ENCODE measurements at regions not wholly inside any gene's neighbourhood (a gene's known extent, or its start where the extent isn't known, plus 50 kb on each side); places are given as distances from the start of the nearest gene placed in this dataset.

- no peak overlapping the region for H3K9ac ChIP-seq (ENCODE audit: low read length)
- H3K9me3 ChIP-seq (ENCODE audit: control insufficient read depth, low read length) = no peaks in the 10 kb centered on the region
- no peak overlapping the region for H3K4me3 ChIP-seq (ENCODE audit: low read length)
- H3K4me1 ChIP-seq (ENCODE audit: control insufficient read depth, insufficient read depth, low read length) = no peaks in the 10 kb centered on the region
- no peaks in the 10 kb centered on the region for H3K36me3 ChIP-seq (ENCODE audit: control insufficient read depth, insufficient read depth, low read length)
- H3K27me3 ChIP-seq (ENCODE audit: control insufficient read depth, insufficient read depth, low read length) = no peaks in the 10 kb centered on the region
Measured at GRCh38 chr10:108523016-108523800, 1358.7 kb upstream of the SORCS1 start.

- H3K4me1 ChIP-seq (ENCODE audit: control insufficient read depth, insufficient read depth, low read length) = no peaks in the 10 kb centered on the region
- H3K4me3 ChIP-seq (ENCODE audit: low read length) = no peak overlapping the region
- no peaks in the 10 kb centered on the region for H3K9me3 ChIP-seq (ENCODE audit: control insufficient read depth, low read length)
- no peak overlapping the region for H3K9ac ChIP-seq (ENCODE audit: low read length)
- H3K27me3 ChIP-seq (ENCODE audit: control insufficient read depth, insufficient read depth, low read length) = no peaks in the 10 kb centered on the region
- no peaks in the 10 kb centered on the region for H3K36me3 ChIP-seq (ENCODE audit: control insufficient read depth, insufficient read depth, low read length)
Measured at GRCh38 chr10:108521827-108522492, 1357.5 kb upstream of the SORCS1 start.

DNA sequence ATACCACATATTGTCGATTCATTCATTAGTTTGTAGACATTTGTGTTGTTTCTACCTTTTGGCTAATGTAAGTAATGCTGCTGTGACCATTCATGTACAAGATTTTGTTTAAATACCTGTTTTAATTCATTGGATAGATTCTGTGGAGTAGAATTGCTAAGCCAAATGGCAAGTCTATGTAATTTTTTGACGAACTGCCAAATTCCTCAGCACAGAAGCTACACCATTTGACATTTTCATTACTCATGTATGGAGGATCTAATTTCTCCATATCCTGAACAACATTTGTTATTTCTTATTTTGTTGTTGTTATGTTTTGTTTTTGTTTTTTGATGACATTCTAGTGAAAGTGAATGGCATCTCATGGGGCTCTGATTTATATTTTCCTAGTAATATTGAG, 1351.3 kb upstream of the SORCS1 start:
- H3K36me3 ChIP-seq (ENCODE audit: control insufficient read depth, insufficient read depth, low read length) = no peaks in the 10 kb centered on the region
- no peaks in the 10 kb centered on the region for H3K9me3 ChIP-seq (ENCODE audit: control insufficient read depth, low read length)
- H3K4me3 ChIP-seq (ENCODE audit: low read length) = no peak overlapping the region
- H3K9ac ChIP-seq (ENCODE audit: low read length) = no peak overlapping the region
- H3K4me1 ChIP-seq (ENCODE audit: control insufficient read depth, insufficient read depth, low read length) = no peaks in the 10 kb centered on the region
- H3K27me3 ChIP-seq (ENCODE audit: control insufficient read depth, insufficient read depth, low read length) = no peaks in the 10 kb centered on the region

- no peak overlapping the region for H3K9ac ChIP-seq (ENCODE audit: low read length)
- H3K9me3 ChIP-seq (ENCODE audit: control insufficient read depth, low read length) = no peaks in the 10 kb centered on the region
- H3K27me3 ChIP-seq (ENCODE audit: control insufficient read depth, insufficient read depth, low read length) = no peaks in the 10 kb centered on the region
- no peaks in the 10 kb centered on the region for H3K36me3 ChIP-seq (ENCODE audit: control insufficient read depth, insufficient read depth, low read length)
- no peaks in the 10 kb centered on the region for H3K4me1 ChIP-seq (ENCODE audit: control insufficient read depth, insufficient read depth, low read length)
- no peak overlapping the region for H3K4me3 ChIP-seq (ENCODE audit: low read length)
Measured at GRCh38 chr10:108500396-108500795, 1335.9 kb upstream of the SORCS1 start.

- H3K9ac ChIP-seq (ENCODE audit: low read length) = no peak overlapping the region
- no peaks in the 10 kb centered on the region for H3K36me3 ChIP-seq (ENCODE audit: control insufficient read depth, insufficient read depth, low read length)
- no peak overlapping the region for H3K4me3 ChIP-seq (ENCODE audit: low read length)
- no peaks in the 10 kb centered on the region for H3K9me3 ChIP-seq (ENCODE audit: control insufficient read depth, low read length)
- no peaks in the 10 kb centered on the region for H3K27me3 ChIP-seq (ENCODE audit: control insufficient read depth, insufficient read depth, low read length)
- no peaks in the 10 kb centered on the region for H3K4me1 ChIP-seq (ENCODE audit: control insufficient read depth, insufficient read depth, low read length)
Measured at GRCh38 chr10:108496106-108496505, 1331.6 kb upstream of the SORCS1 start.

DNA sequence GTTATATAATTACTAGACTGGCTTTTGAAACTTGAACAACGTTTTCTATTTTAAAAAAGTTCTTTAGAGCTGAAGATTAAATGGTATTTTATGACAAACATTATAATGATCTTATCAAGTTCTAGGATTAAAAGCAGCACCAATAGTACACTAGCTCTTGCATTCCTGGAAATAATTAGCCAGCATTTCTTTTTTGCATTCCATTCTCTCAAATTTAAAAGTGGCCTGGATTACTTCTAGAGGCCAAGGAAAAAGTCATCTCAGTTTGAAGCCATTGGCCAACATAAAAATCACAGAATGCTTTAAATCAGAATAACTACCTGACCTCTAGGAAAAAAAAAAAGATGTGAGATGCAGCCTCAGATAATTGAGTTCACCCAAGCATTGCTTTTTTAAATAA, 1326.4 kb upstream of the SORCS1 start:
- H3K27me3 ChIP-seq (ENCODE audit: control insufficient read depth, insufficient read depth, low read length) = no peaks in the 10 kb centered on the region

DNA sequence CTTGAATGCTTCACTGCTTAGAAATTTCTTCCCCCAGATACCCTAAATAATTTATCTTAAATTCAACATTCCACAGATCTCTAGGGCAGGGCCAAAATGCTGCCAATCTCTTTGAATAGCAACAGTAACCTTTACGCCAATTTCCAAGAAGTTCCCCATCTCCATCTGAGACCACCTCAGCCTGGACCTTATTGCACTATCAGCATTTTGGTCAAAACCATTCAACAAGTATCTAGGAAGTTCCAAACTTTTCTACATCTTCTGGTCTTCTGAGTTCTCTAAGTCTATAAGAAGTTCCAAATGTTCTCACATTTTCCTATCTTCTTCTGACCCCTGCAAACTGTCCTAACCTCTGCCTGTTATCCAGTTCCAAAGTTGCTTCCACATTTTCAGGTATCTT, 1306.9 kb upstream of the SORCS1 start:
- no peaks in the 10 kb centered on the region for H3K36me3 ChIP-seq (ENCODE audit: control insufficient read depth, insufficient read depth, low read length)
- H3K4me1 ChIP-seq (ENCODE audit: control insufficient read depth, insufficient read depth, low read length) = no peaks in the 10 kb centered on the region
- no peak overlapping the region for H3K4me3 ChIP-seq (ENCODE audit: low read length)
- H3K27me3 ChIP-seq (ENCODE audit: control insufficient read depth, insufficient read depth, low read length) = peaks cover 3% of the 10 kb centered on the region
- no peaks in the 10 kb centered on the region for H3K9me3 ChIP-seq (ENCODE audit: control insufficient read depth, low read length)
- H3K9ac ChIP-seq (ENCODE audit: low read length) = no peak overlapping the region

More for the DNA sequence above, 1326.4 kb upstream of the SORCS1 start:
- H3K36me3 ChIP-seq (ENCODE audit: control insufficient read depth, insufficient read depth, low read length) = no peaks in the 10 kb centered on the region
- no peaks in the 10 kb centered on the region for H3K9me3 ChIP-seq (ENCODE audit: control insufficient read depth, low read length)
- no peak overlapping the region for H3K4me3 ChIP-seq (ENCODE audit: low read length)
- H3K4me1 ChIP-seq (ENCODE audit: control insufficient read depth, insufficient read depth, low read length) = no peaks in the 10 kb centered on the region
- no peak overlapping the region for H3K9ac ChIP-seq (ENCODE audit: low read length)

DNA sequence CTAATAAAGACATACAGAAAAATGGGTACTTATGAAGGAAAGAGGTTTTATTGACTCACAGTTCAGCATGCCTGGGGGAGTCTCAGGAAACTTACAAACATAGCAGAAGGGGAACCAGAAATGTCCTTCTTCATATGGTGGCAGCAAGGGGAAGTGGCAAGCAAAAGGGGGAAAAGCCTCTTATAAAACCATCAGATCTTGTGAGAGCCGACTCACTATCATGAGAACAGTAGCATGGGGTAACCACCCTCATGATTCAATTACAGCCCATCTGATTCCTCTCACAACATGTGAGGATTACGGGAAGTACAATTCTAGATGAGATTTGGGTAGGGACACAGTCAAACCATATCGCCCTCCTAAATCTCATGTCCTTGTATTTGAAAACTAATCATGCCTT, 1305.4 kb upstream of the SORCS1 start:
- H3K4me3 ChIP-seq (ENCODE audit: low read length) = no peak overlapping the region
- no peaks in the 10 kb centered on the region for H3K9me3 ChIP-seq (ENCODE audit: control insufficient read depth, low read length)
- no peaks in the 10 kb centered on the region for H3K36me3 ChIP-seq (ENCODE audit: control insufficient read depth, insufficient read depth, low read length)
- H3K9ac ChIP-seq (ENCODE audit: low read length) = no peak overlapping the region
- H3K27me3 ChIP-seq (ENCODE audit: control insufficient read depth, insufficient read depth, low read length) = peaks cover 9% of the 10 kb centered on the region
- H3K4me1 ChIP-seq (ENCODE audit: control insufficient read depth, insufficient read depth, low read length) = no peaks in the 10 kb centered on the region

DNA sequence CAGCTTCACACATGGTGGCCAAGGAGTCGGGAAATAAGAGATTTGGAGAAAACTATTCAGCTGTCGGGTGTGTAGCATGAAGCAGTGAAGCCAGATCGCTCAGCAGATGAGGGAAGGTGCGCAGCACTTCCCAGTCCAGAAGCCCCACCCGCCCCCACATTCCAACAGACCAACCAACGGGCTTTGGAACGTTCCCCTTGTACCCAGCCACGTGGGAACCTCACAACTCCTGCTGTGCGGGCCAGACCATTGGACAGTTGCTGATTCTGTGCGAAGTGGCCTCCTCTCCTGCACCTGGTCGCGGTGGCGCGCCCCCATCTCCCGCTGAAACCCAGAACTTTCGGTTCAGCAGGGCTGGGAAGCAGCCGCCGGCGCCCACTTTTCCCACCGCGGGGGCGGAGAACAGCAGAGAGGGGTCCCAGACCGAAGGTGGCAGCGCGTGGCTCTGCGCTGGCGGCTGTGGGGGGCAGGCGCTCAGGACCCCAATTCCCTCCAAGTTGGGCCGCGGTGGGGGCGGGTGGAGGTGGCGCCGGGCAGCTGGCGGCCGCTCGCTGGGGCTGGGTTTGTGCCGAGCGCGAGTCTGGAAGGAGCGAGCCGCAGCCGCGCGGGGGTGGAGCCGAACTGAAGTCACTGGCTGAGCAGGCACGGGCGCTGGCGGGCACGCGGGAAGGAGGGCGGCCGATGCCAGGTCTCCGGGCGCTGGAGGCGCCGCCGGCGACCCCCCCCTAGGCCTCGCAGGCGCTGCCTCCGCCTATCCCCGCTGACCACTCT, 1301.5 kb upstream of the SORCS1 start:
- H3K27me3 ChIP-seq (ENCODE audit: control insufficient read depth, insufficient read depth, low read length) = peaks cover 9% of the 10 kb centered on the region
- H3K36me3 ChIP-seq (ENCODE audit: control insufficient read depth, insufficient read depth, low read length) = no peaks in the 10 kb centered on the region
- no peak overlapping the region for H3K4me3 ChIP-seq (ENCODE audit: low read length)
- no peaks in the 10 kb centered on the region for H3K4me1 ChIP-seq (ENCODE audit: control insufficient read depth, insufficient read depth, low read length)
- no peaks in the 10 kb centered on the region for H3K9me3 ChIP-seq (ENCODE audit: control insufficient read depth, low read length)
- no peak overlapping the region for H3K9ac ChIP-seq (ENCODE audit: low read length)

GRCh38 chr10:108462005-108462404, 1297.5 kb upstream of the SORCS1 start:
- H3K27me3 ChIP-seq (ENCODE audit: control insufficient read depth, insufficient read depth, low read length) = peaks cover 9% of the 10 kb centered on the region
- H3K4me1 ChIP-seq (ENCODE audit: control insufficient read depth, insufficient read depth, low read length) = no peaks in the 10 kb centered on the region
- H3K36me3 ChIP-seq (ENCODE audit: control insufficient read depth, insufficient read depth, low read length) = no peaks in the 10 kb centered on the region
- H3K9me3 ChIP-seq (ENCODE audit: control insufficient read depth, low read length) = no peaks in the 10 kb centered on the region
- no peak overlapping the region for H3K4me3 ChIP-seq (ENCODE audit: low read length)
- H3K9ac ChIP-seq (ENCODE audit: low read length) = no peak overlapping the region

GRCh38 chr10:108454793-108455192, 1290.3 kb upstream of the SORCS1 start:
- Histone ChIP-seq H3K27me3 (ENCODE audit: control insufficient read depth, insufficient read depth, low read length) (no peaks in the 10 kb centered on the region), H3K9me3 (ENCODE audit: control insufficient read depth, low read length) (no peaks in the 10 kb centered on the region), H3K36me3 (ENCODE audit: control insufficient read depth, insufficient read depth, low read length) (no peaks in the 10 kb centered on the region), H3K9ac (ENCODE audit: low read length) (no peak overlapping the region), H3K4me3 (ENCODE audit: low read length) (no peak overlapping the region), H3K4me1 (ENCODE audit: control insufficient read depth, insufficient read depth, low read length) (no peaks in the 10 kb centered on the region)

DNA sequence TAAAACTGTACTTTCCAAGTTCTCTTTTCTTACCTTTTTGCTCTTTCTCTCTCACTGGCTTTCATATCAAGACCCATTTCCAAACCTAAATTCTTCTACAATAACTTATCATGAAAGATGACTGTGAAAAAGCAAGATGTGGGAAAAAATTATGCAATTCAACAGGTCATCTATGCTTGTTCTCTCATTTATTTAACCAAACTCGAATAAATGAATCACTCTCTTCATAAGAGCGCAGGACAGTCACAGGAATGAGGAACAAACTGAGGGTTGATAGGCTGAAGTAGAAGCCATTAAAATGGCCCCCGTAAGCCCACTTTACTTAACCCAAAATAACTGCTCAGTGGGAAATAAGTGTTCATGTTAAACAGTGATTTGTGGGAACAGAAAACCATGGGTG, 1289.7 kb upstream of the SORCS1 start:
- Histone ChIP-seq H3K36me3 (ENCODE audit: control insufficient read depth, insufficient read depth, low read length) (no peaks in the 10 kb centered on the region), H3K9me3 (ENCODE audit: control insufficient read depth, low read length) (no peaks in the 10 kb centered on the region), H3K4me3 (ENCODE audit: low read length) (no peak overlapping the region), H3K27me3 (ENCODE audit: control insufficient read depth, insufficient read depth, low read length) (no peaks in the 10 kb centered on the region), H3K9ac (ENCODE audit: low read length) (no peak overlapping the region), H3K4me1 (ENCODE audit: control insufficient read depth, insufficient read depth, low read length) (no peaks in the 10 kb centered on the region)

All from mucosa of stomach (tissue), 1 donor.